ENCODE measurements at regions not wholly inside any gene's neighbourhood (a gene's known extent, or its start where the extent isn't known, plus 50 kb on each side); places are given as distances from the start of the nearest gene placed in this dataset.
A peak's percentile ranks its signal among the peaks of the same experiment; 100 is the strongest.

DNA sequence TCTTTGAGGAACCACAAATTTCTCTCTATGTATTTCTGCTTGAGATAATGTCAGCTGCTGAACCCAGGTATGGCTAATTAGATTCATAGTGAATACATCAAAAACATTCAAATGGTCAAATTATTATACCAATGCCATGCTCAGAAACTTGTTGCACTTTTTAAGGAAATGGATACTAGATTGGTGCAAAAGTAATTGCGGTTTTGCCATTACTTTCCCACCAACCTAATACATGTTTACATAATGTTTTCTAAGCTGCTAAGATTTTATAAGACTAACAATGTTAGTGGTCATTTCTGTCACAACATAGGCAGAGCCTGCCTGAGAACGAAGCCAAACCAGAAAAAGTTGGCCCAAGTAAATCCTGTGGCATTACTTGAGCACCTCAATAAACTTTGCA is 568.2 kb upstream of the LRATD1 start (continued):
- TF ChIP-seq, protein P1, sequence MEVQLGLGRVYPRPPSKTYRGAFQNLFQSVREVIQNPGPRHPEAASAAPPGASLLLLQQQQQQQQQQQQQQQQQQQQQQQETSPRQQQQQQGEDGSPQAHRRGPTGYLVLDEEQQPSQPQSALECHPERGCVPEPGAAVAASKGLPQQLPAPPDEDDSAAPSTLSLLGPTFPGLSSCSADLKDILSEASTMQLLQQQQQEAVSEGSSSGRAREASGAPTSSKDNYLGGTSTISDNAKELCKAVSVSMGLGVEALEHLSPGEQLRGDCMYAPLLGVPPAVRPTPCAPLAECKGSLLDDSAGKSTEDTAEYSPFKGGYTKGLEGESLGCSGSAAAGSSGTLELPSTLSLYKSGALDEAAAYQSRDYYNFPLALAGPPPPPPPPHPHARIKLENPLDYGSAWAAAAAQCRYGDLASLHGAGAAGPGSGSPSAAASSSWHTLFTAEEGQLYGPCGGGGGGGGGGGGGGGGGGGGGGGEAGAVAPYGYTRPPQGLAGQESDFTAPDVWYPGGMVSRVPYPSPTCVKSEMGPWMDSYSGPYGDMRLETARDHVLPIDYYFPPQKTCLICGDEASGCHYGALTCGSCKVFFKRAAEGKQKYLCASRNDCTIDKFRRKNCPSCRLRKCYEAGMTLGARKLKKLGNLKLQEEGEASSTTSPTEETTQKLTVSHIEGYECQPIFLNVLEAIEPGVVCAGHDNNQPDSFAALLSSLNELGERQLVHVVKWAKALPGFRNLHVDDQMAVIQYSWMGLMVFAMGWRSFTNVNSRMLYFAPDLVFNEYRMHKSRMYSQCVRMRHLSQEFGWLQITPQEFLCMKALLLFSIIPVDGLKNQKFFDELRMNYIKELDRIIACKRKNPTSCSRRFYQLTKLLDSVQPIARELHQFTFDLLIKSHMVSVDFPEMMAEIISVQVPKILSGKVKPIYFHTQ (CRISPR knock-in tag; IDR thresholded peaks at IDR 0.05): no peak
- TF ChIP-seq SMAD3 (CRISPR knock-in tag; IDR thresholded peaks at IDR 0.05; ENCODE audit: borderline replicate concordance) (no peak), ETV6 (CRISPR knock-in tag; IDR thresholded peaks at IDR 0.05) (no peak), MYBL2 (CRISPR knock-in tag; IDR thresholded peaks at IDR 0.05) (no peak), SP1 (CRISPR knock-in tag; conservative IDR thresholded peaks at IDR 0.05) (no peak), ZNF263 (CRISPR knock-in tag; IDR thresholded peaks at IDR 0.05; ENCODE audit: low read depth) (no peak)
- TF ChIP-seq, protein P2, sequence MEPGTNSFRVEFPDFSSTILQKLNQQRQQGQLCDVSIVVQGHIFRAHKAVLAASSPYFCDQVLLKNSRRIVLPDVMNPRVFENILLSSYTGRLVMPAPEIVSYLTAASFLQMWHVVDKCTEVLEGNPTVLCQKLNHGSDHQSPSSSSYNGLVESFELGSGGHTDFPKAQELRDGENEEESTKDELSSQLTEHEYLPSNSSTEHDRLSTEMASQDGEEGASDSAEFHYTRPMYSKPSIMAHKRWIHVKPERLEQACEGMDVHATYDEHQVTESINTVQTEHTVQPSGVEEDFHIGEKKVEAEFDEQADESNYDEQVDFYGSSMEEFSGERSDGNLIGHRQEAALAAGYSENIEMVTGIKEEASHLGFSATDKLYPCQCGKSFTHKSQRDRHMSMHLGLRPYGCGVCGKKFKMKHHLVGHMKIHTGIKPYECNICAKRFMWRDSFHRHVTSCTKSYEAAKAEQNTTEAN (CRISPR knock-in tag; IDR thresholded peaks at IDR 0.05): no peak
- TF ChIP-seq, protein P3, sequence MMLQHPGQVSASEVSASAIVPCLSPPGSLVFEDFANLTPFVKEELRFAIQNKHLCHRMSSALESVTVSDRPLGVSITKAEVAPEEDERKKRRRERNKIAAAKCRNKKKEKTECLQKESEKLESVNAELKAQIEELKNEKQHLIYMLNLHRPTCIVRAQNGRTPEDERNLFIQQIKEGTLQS (CRISPR knock-in tag; conservative IDR thresholded peaks at IDR 0.05): no peak

DNA sequence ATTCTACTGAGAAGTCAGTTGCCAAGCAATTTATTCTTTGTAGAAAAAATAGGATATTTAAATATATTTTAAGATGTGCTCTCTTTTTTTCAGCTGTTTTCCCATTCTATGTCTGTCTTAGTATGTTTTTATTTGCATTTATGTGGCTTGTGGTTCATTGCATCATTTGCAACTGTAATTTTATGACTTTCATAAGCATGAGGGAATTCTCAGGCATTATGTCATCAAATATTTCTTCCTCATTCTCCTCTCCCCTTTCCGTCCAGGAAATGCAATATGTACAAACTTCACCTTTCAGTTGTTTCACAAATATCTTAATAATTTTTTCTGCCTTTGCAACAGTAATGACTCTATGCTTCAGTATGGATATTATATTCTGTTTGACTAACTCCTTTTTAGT is 560.2 kb upstream of the LRATD1 start:
- TF ChIP-seq TP53 (CRISPR knock-in tag; IDR thresholded peaks at IDR 0.05): no peak
- ChIA-PET POLR2A (no interaction called here), CTCF (no interaction called here)
- Mint-ChIP-seq H3K4me1 (no peaks in the 10 kb centered on the region), H3K27me3 (ENCODE audit: low read depth) (no peaks in the 10 kb centered on the region), H3K36me3 (no peaks in the 10 kb centered on the region), H3K4me3 (no peak overlapping the region), H3K9me3 (peaks cover 2% of the 10 kb centered on the region; the same call in 1 of the 2 replicates), H3K27ac (no peak overlapping the region)
- DNase-seq (ENCODE audit: low spot score): no peak
- no peak for ATAC-seq

DNA sequence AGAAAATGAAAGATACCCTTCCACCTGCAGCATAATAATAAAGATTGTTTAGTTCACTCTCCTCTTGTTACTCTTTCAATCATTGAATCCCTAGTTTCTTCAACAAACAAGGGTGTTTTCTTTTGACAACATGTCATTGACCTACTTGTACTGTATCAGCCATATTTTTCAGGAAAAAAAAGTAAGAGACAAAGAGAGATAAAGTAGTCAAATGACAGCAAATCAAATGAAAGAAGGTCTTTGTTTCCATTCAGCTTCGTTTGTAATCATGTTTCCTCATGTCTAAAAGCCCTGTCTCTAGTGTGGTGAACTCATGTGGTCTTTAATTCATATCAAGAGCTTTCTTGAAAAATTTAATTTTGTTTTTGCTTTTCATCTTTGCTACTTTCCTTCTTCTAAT is 557.8 kb upstream of the LRATD1 start:
- DNase-seq (ENCODE audit: low spot score) (no peak), ATAC-seq (no peak)
- peaks cover 7% of the 10 kb centered on the region for H3K4me1 Mint-ChIP-seq
- H3K4me3 Mint-ChIP-seq: no peak overlapping the region
- H3K36me3 Mint-ChIP-seq: no peaks in the 10 kb centered on the region
- ChIA-PET POLR2A (no interaction called here), CTCF (no interaction called here)
- H3K27ac Mint-ChIP-seq: no peak overlapping the region
- no peaks in the 10 kb centered on the region for H3K27me3 Mint-ChIP-seq (ENCODE audit: low read depth)
- TF ChIP-seq NFYB (CRISPR knock-in tag; conservative IDR thresholded peaks at IDR 0.05; ENCODE audit: low read depth) (no peak), JAZF1 (CRISPR knock-in tag; IDR thresholded peaks at IDR 0.05) (no peak), ZNF423 (CRISPR knock-in tag; IDR thresholded peaks at IDR 0.05) (no peak), CBFB (CRISPR knock-in tag; IDR thresholded peaks at IDR 0.05; ENCODE audit: low read depth) (no peak), NR1H2 (CRISPR knock-in tag; IDR thresholded peaks at IDR 0.05) (no peak), GABPB1 (CRISPR knock-in tag; IDR thresholded peaks at IDR 0.05) (no peak), JUN (CRISPR knock-in tag; IDR thresholded peaks at IDR 0.05) (no peak), CREM (CRISPR knock-in tag; IDR thresholded peaks at IDR 0.05) (no peak), OVOL2 (CRISPR knock-in tag; IDR thresholded peaks at IDR 0.05; ENCODE audit: borderline replicate concordance) (no peak)
- TF ChIP-seq, protein P4, sequence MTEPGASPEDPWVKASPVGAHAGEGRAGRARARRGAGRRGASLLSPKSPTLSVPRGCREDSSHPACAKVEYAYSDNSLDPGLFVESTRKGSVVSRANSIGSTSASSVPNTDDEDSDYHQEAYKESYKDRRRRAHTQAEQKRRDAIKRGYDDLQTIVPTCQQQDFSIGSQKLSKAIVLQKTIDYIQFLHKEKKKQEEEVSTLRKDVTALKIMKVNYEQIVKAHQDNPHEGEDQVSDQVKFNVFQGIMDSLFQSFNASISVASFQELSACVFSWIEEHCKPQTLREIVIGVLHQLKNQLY (CRISPR knock-in tag; IDR thresholded peaks at IDR 0.05): no peak
- peaks cover 7% of the 10 kb centered on the region for H3K9me3 Mint-ChIP-seq

DNA sequence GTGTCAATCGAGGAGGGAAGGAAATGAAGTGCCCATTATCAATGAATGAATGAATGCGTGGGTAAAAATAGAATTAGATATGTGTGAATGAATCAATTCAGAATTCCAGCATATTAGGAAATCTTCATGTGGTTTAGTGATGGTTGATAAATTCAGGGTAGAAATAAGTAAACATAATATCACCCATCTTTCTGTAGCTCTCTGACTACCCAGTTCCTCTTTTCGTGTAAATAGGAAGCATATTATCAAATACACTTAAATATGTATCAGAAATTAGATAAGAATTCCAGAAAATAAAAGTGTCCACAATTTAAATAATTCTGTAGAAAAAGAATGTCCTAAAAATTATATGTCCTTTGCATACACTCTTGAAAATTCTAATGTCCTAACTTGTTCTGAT is 552.9 kb upstream of the LRATD1 start:
- CTCF ChIA-PET: no interaction called here
- TF ChIP-seq ZNF396 (CRISPR knock-in tag; IDR thresholded peaks at IDR 0.05; ENCODE audit: borderline replicate concordance): no peak
- TF ChIP-seq KAT7 (CRISPR knock-in tag; IDR thresholded peaks at IDR 0.05; ENCODE audit: borderline replicate concordance): no peak
- TF ChIP-seq SMAD3 (CRISPR knock-in tag; IDR thresholded peaks at IDR 0.05; ENCODE audit: borderline replicate concordance): no peak
- no peak for TF ChIP-seq NFE2L1 (CRISPR knock-in tag; IDR thresholded peaks at IDR 0.05)
- no peak for TF ChIP-seq SOX15 (CRISPR knock-in tag; IDR thresholded peaks at IDR 0.05)
- TF ChIP-seq, protein P5, sequence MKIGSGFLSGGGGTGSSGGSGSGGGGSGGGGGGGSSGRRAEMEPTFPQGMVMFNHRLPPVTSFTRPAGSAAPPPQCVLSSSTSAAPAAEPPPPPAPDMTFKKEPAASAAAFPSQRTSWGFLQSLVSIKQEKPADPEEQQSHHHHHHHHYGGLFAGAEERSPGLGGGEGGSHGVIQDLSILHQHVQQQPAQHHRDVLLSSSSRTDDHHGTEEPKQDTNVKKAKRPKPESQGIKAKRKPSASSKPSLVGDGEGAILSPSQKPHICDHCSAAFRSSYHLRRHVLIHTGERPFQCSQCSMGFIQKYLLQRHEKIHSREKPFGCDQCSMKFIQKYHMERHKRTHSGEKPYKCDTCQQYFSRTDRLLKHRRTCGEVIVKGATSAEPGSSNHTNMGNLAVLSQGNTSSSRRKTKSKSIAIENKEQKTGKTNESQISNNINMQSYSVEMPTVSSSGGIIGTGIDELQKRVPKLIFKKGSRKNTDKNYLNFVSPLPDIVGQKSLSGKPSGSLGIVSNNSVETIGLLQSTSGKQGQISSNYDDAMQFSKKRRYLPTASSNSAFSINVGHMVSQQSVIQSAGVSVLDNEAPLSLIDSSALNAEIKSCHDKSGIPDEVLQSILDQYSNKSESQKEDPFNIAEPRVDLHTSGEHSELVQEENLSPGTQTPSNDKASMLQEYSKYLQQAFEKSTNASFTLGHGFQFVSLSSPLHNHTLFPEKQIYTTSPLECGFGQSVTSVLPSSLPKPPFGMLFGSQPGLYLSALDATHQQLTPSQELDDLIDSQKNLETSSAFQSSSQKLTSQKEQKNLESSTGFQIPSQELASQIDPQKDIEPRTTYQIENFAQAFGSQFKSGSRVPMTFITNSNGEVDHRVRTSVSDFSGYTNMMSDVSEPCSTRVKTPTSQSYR (CRISPR knock-in tag; IDR thresholded peaks at IDR 0.05): no peak
- TF ChIP-seq JUN (CRISPR knock-in tag; IDR thresholded peaks at IDR 0.05): no peak
- TF ChIP-seq MXD4 (CRISPR knock-in tag; IDR thresholded peaks at IDR 0.05; ENCODE audit: borderline replicate concordance): no peak
- no peak for TF ChIP-seq FOXJ3 (CRISPR knock-in tag; IDR thresholded peaks at IDR 0.05; ENCODE audit: borderline replicate concordance)

More for the DNA sequence above, 552.9 kb upstream of the LRATD1 start:
- peaks cover 13% of the 10 kb centered on the region for H3K36me3 Mint-ChIP-seq
- DNase-seq (ENCODE audit: low spot score) (no peak), ATAC-seq (no peak)
- H3K27ac Mint-ChIP-seq: peak overlapping the region; percentile 7; the same call in 1 of the 2 replicates
- H3K4me1 Mint-ChIP-seq: peaks cover 18% of the 10 kb centered on the region
- peaks cover 3% of the 10 kb centered on the region for H3K27me3 Mint-ChIP-seq (ENCODE audit: low read depth)
- POLR2A ChIA-PET: no interaction called here
- no peak overlapping the region for H3K4me3 Mint-ChIP-seq
- H3K9me3 Mint-ChIP-seq: peaks cover 27% of the 10 kb centered on the region

Measured in WTC11 (cell line).